DOHH2 (cell line): ENCODE measurements at regions not wholly inside any gene's neighbourhood (a gene's known extent, or its start where the extent isn't known, plus 50 kb on each side); places are given as distances from the start of the nearest gene placed in this dataset.

ENCODE experiments used
- H3F3A ChIP-seq: fragments of 200-600 bp; sonication (generic), shearing (Covaris generic); 2 replicates; pipeline ENCODE4 v1.6.0; 2016; ENCODE audit warnings: antibody characterized with exemption, mild to moderate bottlenecking; ENCODE audit not compliant: control insufficient read depth, insufficient read depth
- H3K27ac ChIP-seq: fragments of 200-600 bp; sonication (generic); 2 replicates; pipeline ENCODE4 v1.5.1; 2014; ENCODE audit warnings: low read depth, mild to moderate bottlenecking, low read length, moderate library complexity
- H3K27me3 ChIP-seq: fragments of 200-600 bp; sonication (generic); 2 replicates; pipeline ENCODE4 v1.6.1; 2014; ENCODE audit warnings: mild to moderate bottlenecking, low read length, mixed read lengths; ENCODE audit not compliant: control insufficient read depth
- H3K36me3 ChIP-seq: fragments of 200-600 bp; sonication (generic); 2 replicates; pipeline ENCODE4 v1.6.1; 2014; ENCODE audit warnings: mild to moderate bottlenecking, low read length, moderate library complexity, mixed read lengths; ENCODE audit not compliant: control insufficient read depth
- H3K4me1 ChIP-seq: fragments of 200-600 bp; sonication (generic); 2 replicates; pipeline ENCODE4 v1.6.1; 2014; ENCODE audit warnings: mild to moderate bottlenecking, low read length, mixed read lengths; ENCODE audit not compliant: control insufficient read depth
- H3K4me2 ChIP-seq: fragments of 200-600 bp; sonication (generic); 2 replicates; pipeline ENCODE4 v1.6.0; 2014; ENCODE audit warnings: mild to moderate bottlenecking, low read length, moderate library complexity
- H3K4me3 ChIP-seq: fragments of 200-600 bp; sonication (generic); 2 replicates; pipeline ENCODE4 v1.5.1; 2014; ENCODE audit warnings: mild to moderate bottlenecking, low read length, mixed read lengths
- H3K79me2 ChIP-seq: fragments of 200-600 bp; sonication (generic); 2 replicates; pipeline ENCODE4 v1.6.1; 2014; ENCODE audit warnings: mild to moderate bottlenecking, low read length, mixed read lengths; ENCODE audit not compliant: control insufficient read depth
- H3K9me2 ChIP-seq: fragments of 200-600 bp; sonication (generic); replicated peaks from 2 replicates; pipeline ENCODE4 v1.6.1; 2014; ENCODE audit warnings: mild to moderate bottlenecking, low read length, mixed read lengths; ENCODE audit not compliant: control insufficient read depth
- H3K9me3 ChIP-seq: fragments of 200-600 bp; sonication (generic); 2 replicates; pipeline ENCODE4 v1.6.1; 2014; ENCODE audit warnings: antibody characterized with exemption, low read length, mixed read lengths; ENCODE audit not compliant: control insufficient read depth, insufficient read depth
- H4K20me1 ChIP-seq: fragments of 200-600 bp; sonication (generic); 2 replicates; pipeline ENCODE4 v1.6.0; 2014; ENCODE audit warnings: low read depth, mild to moderate bottlenecking, antibody characterized with exemption, low read length, moderate library complexity; ENCODE audit not compliant: control insufficient read depth, insufficient read depth
- CTCF ChIP-seq: fragments of 200-600 bp; sonication (generic); IDR thresholded peaks from one replicate; pipeline ENCODE4 v1.5.1; 2014; ENCODE audit warnings: antibody characterized with exemption, mild to moderate bottlenecking, low read depth, low read length; ENCODE audit not compliant: poor library complexity, severe bottlenecking
- EZH2phosphoT487 ChIP-seq: fragments of 200-600 bp; sonication (generic); IDR thresholded peaks from 2 replicates; pipeline ENCODE4 v1.6.1; 2017; ENCODE audit warnings: borderline replicate concordance, mild to moderate bottlenecking, antibody characterized with exemption, low read length, moderate library complexity, mixed read lengths

- TF ChIP-seq EZH2phosphoT487: no peak
- TF ChIP-seq CTCF: no peak
- H3K9me3 ChIP-seq: no peaks in the 10 kb centered on the region
- no peaks in the 10 kb centered on the region for H3K79me2 ChIP-seq
- no peak overlapping the region for H3K4me3 ChIP-seq
- H3K4me1 ChIP-seq: no peaks in the 10 kb centered on the region
- no peak overlapping the region for H3K4me2 ChIP-seq
- H4K20me1 ChIP-seq: no peaks in the 10 kb centered on the region
- H3K36me3 ChIP-seq: no peaks in the 10 kb centered on the region
- no peaks in the 10 kb centered on the region for H3K9me2 ChIP-seq
- 0 out of 2 replicates have a peak, but pooled peaks cover 3% of the 10 kb centered on the region for H3K27me3 ChIP-seq
- no peaks in the 10 kb centered on the region for H3F3A ChIP-seq
- no peak overlapping the region for H3K27ac ChIP-seq
Measured at GRCh38 chr1:65510961-65511360, 90.5 kb downstream of the LEPR start.

- Histone ChIP-seq H3K36me3 (no peaks in the 10 kb centered on the region), H3K9me3 (no peaks in the 10 kb centered on the region), H3K9me2 (no peaks in the 10 kb centered on the region), H3K27ac (no peak overlapping the region), H4K20me1 (no peaks in the 10 kb centered on the region), H3K4me2 (no peak overlapping the region), H3K4me3 (no peak overlapping the region), H3K79me2 (no peaks in the 10 kb centered on the region), H3F3A (no peaks in the 10 kb centered on the region), H3K27me3 (0 out of 2 replicates have a peak, but pooled peaks cover 3% of the 10 kb centered on the region), H3K4me1 (no peaks in the 10 kb centered on the region)
- no peak for TF ChIP-seq EZH2phosphoT487
- TF ChIP-seq CTCF: no peak
Measured at GRCh38 chr1:65512383-65512782, 91.9 kb downstream of the LEPR start.

- H3K9me3 ChIP-seq: no peaks in the 10 kb centered on the region
- H3K79me2 ChIP-seq: no peaks in the 10 kb centered on the region
- TF ChIP-seq CTCF (no peak), EZH2phosphoT487 (no peak)
- H3K27ac ChIP-seq: no peak overlapping the region
- H4K20me1 ChIP-seq: no peaks in the 10 kb centered on the region
- no peaks in the 10 kb centered on the region for H3K4me1 ChIP-seq
- no peak overlapping the region for H3K4me3 ChIP-seq
- H3K4me2 ChIP-seq: no peak overlapping the region
- H3F3A ChIP-seq: no peaks in the 10 kb centered on the region
- H3K9me2 ChIP-seq: no peaks in the 10 kb centered on the region
- no peaks in the 10 kb centered on the region for H3K36me3 ChIP-seq
- H3K27me3 ChIP-seq: 0 out of 2 replicates have a peak, but pooled peaks cover 3% of the 10 kb centered on the region
Measured at GRCh38 chr1:65512967-65513780, 92.7 kb downstream of the LEPR start.
